Colonic mucosa (tissue), 4 donors: ENCODE measurements at regions not wholly inside any gene's neighbourhood (a gene's known extent, or its start where the extent isn't known, plus 50 kb on each side); places are given as distances from the start of the nearest gene placed in this dataset.

Experiments
- DNase-seq: peaks from one replicate; pipeline ENCODE4 v3.0.0-alpha.2; 2020
- H3K27ac ChIP-seq: fragments of 200-600 bp; one replicate; pipeline ENCODE4 v1.8.0; 2021
- H3K27me3 ChIP-seq: fragments of 200-600 bp; one replicate; pipeline ENCODE4 v1.8.0; 2021
- H3K36me3 ChIP-seq: fragments of 200-600 bp; one replicate; pipeline ENCODE4 v1.8.0; 2021
- H3K4me1 ChIP-seq: fragments of 200-600 bp; one replicate; pipeline ENCODE4 v1.8.0; 2021; ENCODE audit warnings: mild to moderate bottlenecking
- H3K4me3 ChIP-seq: fragments of 200-600 bp; one replicate; pipeline ENCODE4 v1.8.0; 2021
- H3K9ac ChIP-seq, 2 donors: one replicate each; pipeline ENCODE4 v1.7.0; 2013; ENCODE audit warnings: control low read depth in 2 of 2, low read depth in 2 of 2, low read length in 2 of 2
- H3K9me3 ChIP-seq: fragments of 200-600 bp; one replicate; pipeline ENCODE4 v1.8.0; 2021
- intact Hi-C: fragments of 100-400 bp; cut with DNase I; formaldehyde crosslinking; loops from one replicate; pipeline ENCODE4 v1.14.1; 2022
- TF ChIP-seq, protein P1 (sequence below): fragments of 200-600 bp; IDR thresholded peaks from one replicate; pipeline ENCODE4 v1.8.0; 2022; ENCODE audit warnings: antibody characterized with exemption, mild to moderate bottlenecking
- donor health status: healthy.
- donor health status: DM: no; HTN: no; CAD: no.
- donor health status: DM: no; HTN: no; CAD: no.

GRCh38 chr3:22746221-22746620 lies 456.9 kb upstream of the UBE2E2 start:
- intact Hi-C loops, result no loop called here
- H3K4me3 ChIP-seq, result no peak overlapping the region
- no peak overlapping the region for H3K27ac ChIP-seq
- TF ChIP-seq, protein P1, sequence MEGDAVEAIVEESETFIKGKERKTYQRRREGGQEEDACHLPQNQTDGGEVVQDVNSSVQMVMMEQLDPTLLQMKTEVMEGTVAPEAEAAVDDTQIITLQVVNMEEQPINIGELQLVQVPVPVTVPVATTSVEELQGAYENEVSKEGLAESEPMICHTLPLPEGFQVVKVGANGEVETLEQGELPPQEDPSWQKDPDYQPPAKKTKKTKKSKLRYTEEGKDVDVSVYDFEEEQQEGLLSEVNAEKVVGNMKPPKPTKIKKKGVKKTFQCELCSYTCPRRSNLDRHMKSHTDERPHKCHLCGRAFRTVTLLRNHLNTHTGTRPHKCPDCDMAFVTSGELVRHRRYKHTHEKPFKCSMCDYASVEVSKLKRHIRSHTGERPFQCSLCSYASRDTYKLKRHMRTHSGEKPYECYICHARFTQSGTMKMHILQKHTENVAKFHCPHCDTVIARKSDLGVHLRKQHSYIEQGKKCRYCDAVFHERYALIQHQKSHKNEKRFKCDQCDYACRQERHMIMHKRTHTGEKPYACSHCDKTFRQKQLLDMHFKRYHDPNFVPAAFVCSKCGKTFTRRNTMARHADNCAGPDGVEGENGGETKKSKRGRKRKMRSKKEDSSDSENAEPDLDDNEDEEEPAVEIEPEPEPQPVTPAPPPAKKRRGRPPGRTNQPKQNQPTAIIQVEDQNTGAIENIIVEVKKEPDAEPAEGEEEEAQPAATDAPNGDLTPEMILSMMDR, result no peak
- H3K9ac ChIP-seq, result no peak overlapping the region
- H3K27me3 ChIP-seq, result no peaks in the 10 kb centered on the region
- H3K36me3 ChIP-seq, result no peaks in the 10 kb centered on the region
- H3K9me3 ChIP-seq, result no peaks in the 10 kb centered on the region
- H3K4me1 ChIP-seq, result no peaks in the 10 kb centered on the region
- DNase-seq, result no peak

GRCh38 chr3:22748453-22749045 lies 454.6 kb upstream of the UBE2E2 start:
- intact Hi-C loops, result no loop called here
- H3K36me3 ChIP-seq, result no peaks in the 10 kb centered on the region
- H3K9me3 ChIP-seq, result no peaks in the 10 kb centered on the region
- no peaks in the 10 kb centered on the region for H3K27me3 ChIP-seq
- TF ChIP-seq, protein P1, result no peak
- H3K27ac ChIP-seq, result no peak overlapping the region
- H3K4me1 ChIP-seq, result no peaks in the 10 kb centered on the region
- no peak overlapping the region for H3K9ac ChIP-seq
- no peak overlapping the region for H3K4me3 ChIP-seq
- DNase-seq, result no peak

DNA sequence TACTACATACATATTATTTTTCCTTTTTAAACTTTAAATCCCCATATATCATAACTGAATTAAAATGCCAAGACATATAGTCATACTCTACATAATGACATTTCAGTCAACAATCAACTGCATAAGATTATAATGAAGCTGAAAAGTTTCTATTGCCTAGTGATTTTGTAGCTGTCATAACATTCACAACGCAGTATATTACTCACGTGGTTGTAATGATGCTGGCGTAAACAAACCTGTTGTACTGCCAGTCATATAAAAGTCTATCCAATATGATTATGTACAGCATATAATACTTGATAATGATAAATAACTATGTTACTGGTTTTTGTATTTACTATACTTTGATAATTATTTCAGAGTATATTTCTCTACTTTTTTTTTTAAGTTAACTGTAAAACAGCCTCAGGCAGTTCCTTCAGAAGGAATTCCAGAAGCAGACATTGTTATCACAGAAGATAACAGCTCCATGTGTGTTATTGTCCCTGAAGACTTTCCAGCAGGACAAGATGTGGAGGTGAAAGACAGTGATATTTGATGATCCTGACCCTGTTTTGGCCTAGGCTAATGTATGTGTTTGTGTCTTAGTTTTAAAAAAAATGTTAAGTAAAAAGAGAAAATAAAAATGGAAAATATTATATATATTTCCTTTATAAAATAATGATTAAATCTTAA lies 443.4 kb upstream of the UBE2E2 start:
- Histone ChIP-seq H3K9me3 (no peaks in the 10 kb centered on the region), H3K9ac (no peak overlapping the region), H3K4me3 (no peak overlapping the region), H3K27ac (no peak overlapping the region), H3K4me1 (no peaks in the 10 kb centered on the region), H3K27me3 (no peaks in the 10 kb centered on the region), H3K36me3 (no peaks in the 10 kb centered on the region)
- intact Hi-C loops, result no loop called here
- TF ChIP-seq, protein P1, result no peak
- DNase-seq, result no peak

DNA sequence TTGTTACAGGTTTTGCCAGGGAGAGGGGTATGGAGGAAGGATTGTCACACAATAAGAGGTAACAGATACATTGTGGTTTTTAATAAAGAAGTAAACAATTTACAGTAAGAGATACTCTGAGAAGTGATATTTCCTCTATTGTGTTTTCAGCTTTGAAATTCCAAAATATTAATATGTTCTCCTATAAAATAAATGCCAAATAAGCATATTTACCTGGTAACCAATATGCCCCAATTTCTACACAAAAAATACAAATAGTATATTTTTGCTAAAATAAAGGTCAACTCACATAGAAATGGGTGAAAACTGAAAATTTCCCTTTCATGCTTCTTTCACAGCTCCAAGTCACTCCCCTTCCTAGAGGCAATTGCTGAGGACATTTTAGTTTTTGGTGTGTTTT lies 437.4 kb upstream of the UBE2E2 start:
- Histone ChIP-seq H3K27me3 (no peaks in the 10 kb centered on the region), H3K9ac (no peak overlapping the region), H3K9me3 (no peaks in the 10 kb centered on the region), H3K4me3 (no peak overlapping the region), H3K27ac (no peak overlapping the region), H3K36me3 (no peaks in the 10 kb centered on the region), H3K4me1 (no peaks in the 10 kb centered on the region)
- TF ChIP-seq, protein P1, result no peak
- intact Hi-C loops, result no loop called here
- no peak for DNase-seq

DNA sequence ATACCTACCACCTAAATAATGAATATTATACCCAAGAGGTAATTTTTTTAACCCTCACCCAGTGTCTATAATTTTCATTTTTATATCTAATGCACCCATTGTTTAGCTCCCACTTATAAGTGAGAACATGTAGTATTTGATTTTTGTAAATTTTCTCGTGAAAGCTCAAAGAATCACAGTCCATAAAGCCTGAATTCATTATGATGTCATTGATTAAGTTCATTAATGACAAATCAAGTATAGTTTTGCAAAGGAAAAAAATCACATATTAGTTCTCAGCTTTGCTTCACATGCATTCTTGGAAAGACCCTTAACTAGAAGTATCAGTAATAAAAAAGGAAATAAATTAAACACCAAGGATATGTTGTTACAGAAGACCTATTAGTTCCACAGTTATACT lies 425.3 kb upstream of the UBE2E2 start:
- TF ChIP-seq, protein P1, result no peak
- H3K9me3 ChIP-seq, result no peaks in the 10 kb centered on the region
- no peak overlapping the region for H3K9ac ChIP-seq
- intact Hi-C loops, result no loop called here
- H3K27ac ChIP-seq, result no peak overlapping the region
- no peaks in the 10 kb centered on the region for H3K27me3 ChIP-seq
- no peaks in the 10 kb centered on the region for H3K36me3 ChIP-seq
- H3K4me1 ChIP-seq, result no peaks in the 10 kb centered on the region
- DNase-seq, result no peak
- no peak overlapping the region for H3K4me3 ChIP-seq
